ENCODE measurements at regions not wholly inside any gene's neighbourhood (a gene's known extent, or its start where the extent isn't known, plus 50 kb on each side); places are given as distances from the start of the nearest gene placed in this dataset.
A peak's percentile ranks its signal among the peaks of the same experiment; 100 is the strongest.

DNA sequence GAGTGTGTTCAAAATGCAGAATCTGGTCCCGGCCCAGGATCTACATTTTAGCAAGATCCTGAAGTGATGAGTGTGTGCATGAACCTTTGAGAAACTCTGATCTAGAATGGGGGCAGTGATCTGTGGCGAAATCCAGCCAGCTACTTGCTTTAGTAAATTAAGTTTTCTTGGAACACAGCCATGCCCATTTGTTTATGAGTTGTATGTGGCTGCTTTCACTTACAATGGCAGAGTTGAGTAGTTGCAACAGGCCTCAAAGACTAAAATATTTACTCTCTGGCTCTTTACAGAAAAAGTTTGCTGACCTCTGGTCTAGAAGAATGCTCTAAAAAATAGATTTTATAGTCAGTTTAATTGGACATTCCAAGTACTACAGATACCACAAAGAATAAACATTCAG, 588.3 kb downstream of the BNC2 start:
- H3K4me3 Mint-ChIP-seq (ENCODE audit: low read depth), result no peak overlapping the region

DNA sequence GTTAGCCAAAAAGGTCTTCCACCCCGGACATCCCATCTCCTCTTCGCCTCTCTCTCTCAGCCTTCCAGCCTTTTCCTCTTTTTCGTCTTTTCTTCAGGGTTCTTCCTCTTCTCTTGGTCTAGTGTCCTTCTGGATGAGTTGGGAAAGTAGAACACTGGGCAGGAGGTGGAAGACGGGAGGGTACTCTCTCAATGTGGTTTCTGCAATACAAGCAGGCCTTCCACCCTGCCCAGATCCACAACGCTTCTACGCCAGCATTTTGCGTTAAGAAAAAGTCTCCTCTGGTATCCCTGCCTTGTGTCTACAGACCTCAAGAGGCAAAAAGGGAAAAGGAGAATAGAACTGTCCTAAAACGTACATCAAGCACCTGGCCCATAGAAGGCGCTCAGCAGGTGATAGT, 587.8 kb downstream of the BNC2 start:
- H3K27me3 Mint-ChIP-seq, result peaks cover 3% of the 10 kb centered on the region
- H3K4me3 Mint-ChIP-seq (ENCODE audit: low read depth), result no peak overlapping the region
- H3K9me3 Mint-ChIP-seq (ENCODE audit: low read depth), result peaks cover 8% of the 10 kb centered on the region
- TF ChIP-seq, protein P1, sequence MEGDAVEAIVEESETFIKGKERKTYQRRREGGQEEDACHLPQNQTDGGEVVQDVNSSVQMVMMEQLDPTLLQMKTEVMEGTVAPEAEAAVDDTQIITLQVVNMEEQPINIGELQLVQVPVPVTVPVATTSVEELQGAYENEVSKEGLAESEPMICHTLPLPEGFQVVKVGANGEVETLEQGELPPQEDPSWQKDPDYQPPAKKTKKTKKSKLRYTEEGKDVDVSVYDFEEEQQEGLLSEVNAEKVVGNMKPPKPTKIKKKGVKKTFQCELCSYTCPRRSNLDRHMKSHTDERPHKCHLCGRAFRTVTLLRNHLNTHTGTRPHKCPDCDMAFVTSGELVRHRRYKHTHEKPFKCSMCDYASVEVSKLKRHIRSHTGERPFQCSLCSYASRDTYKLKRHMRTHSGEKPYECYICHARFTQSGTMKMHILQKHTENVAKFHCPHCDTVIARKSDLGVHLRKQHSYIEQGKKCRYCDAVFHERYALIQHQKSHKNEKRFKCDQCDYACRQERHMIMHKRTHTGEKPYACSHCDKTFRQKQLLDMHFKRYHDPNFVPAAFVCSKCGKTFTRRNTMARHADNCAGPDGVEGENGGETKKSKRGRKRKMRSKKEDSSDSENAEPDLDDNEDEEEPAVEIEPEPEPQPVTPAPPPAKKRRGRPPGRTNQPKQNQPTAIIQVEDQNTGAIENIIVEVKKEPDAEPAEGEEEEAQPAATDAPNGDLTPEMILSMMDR (IDR thresholded peaks at IDR 0.05; ENCODE audit: unreplicated experiment), result no peak
- no peak for DNase-seq (ENCODE audit: low spot score, unreplicated experiment)
- peaks cover 1% of the 10 kb centered on the region for H3K4me1 Mint-ChIP-seq (ENCODE audit: low read depth)
- no peak overlapping the region for H3K27ac Mint-ChIP-seq
- H3K36me3 Mint-ChIP-seq (ENCODE audit: insufficient read depth), result no peaks in the 10 kb centered on the region

More for the DNA sequence above, 588.3 kb downstream of the BNC2 start:
- peaks cover 8% of the 10 kb centered on the region for H3K9me3 Mint-ChIP-seq (ENCODE audit: low read depth)
- DNase-seq (ENCODE audit: low spot score, unreplicated experiment), result no peak
- TF ChIP-seq, protein P1 (IDR thresholded peaks at IDR 0.05; ENCODE audit: unreplicated experiment), result no peak
- H3K36me3 Mint-ChIP-seq (ENCODE audit: insufficient read depth), result no peaks in the 10 kb centered on the region
- peaks cover 1% of the 10 kb centered on the region for H3K4me1 Mint-ChIP-seq (ENCODE audit: low read depth)
- H3K27me3 Mint-ChIP-seq, result peaks cover 3% of the 10 kb centered on the region
- H3K27ac Mint-ChIP-seq, result no peak overlapping the region

DNA sequence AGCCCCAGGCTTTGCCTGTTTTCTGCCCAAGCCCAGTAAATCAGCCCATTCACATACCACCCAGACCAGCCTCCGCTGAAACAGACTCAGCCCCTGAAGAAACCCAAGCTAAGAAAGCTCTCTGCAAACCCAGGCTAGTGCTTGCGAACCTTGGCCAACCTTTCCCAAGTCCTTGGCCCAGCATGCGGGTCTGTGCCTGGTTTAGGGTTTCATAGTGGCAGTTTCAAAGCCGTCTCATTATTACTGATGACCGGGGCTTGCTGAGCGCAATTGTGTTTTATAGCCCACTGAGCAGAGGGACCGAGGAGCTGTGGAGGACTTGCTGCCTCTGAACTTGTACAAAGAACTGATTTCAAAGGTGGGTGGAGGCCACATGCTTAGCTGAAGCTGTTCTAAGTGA, 584.3 kb downstream of the BNC2 start:
- Mint-ChIP-seq H3K27ac (no peak overlapping the region), H3K9me3 (ENCODE audit: low read depth) (peaks cover 8% of the 10 kb centered on the region), H3K4me3 (ENCODE audit: low read depth) (no peak overlapping the region), H3K27me3 (peaks cover 10% of the 10 kb centered on the region), H3K4me1 (ENCODE audit: low read depth) (no peaks in the 10 kb centered on the region), H3K36me3 (ENCODE audit: insufficient read depth) (no peaks in the 10 kb centered on the region)
- no peak for DNase-seq (ENCODE audit: low spot score, unreplicated experiment)
- TF ChIP-seq, protein P1 (IDR thresholded peaks at IDR 0.05; ENCODE audit: unreplicated experiment), result no peak

DNA sequence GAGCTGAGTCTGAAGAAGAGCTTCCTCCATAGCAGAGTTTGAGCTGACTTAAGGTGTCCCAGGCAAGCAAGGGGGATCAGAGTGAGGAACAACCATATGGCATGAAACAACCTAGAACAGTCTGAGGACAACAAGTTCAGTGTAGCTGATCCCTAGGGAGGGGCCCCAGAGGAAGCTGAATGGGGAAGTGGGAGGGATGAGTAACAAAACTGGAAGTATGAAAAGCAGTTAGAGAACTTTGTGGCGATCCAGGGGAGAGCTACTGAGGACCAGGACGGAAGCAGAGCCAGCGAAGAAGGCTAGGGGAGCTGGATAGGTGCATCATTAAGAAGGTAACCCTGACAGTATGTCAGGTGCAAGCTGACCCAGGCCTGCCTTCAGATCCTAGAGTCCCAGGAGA, 580.8 kb downstream of the BNC2 start:
- H3K36me3 Mint-ChIP-seq (ENCODE audit: insufficient read depth), result no peaks in the 10 kb centered on the region
- H3K9me3 Mint-ChIP-seq (ENCODE audit: low read depth), result peaks cover 5% of the 10 kb centered on the region
- H3K27ac Mint-ChIP-seq, result peak overlapping the region; percentile 5
- no peaks in the 10 kb centered on the region for H3K4me1 Mint-ChIP-seq (ENCODE audit: low read depth)
- peaks cover 7% of the 10 kb centered on the region for H3K27me3 Mint-ChIP-seq
- DNase-seq (ENCODE audit: low spot score, unreplicated experiment), result no peak
- TF ChIP-seq, protein P1 (IDR thresholded peaks at IDR 0.05; ENCODE audit: unreplicated experiment), result no peak
- H3K4me3 Mint-ChIP-seq (ENCODE audit: low read depth), result no peak overlapping the region

DNA sequence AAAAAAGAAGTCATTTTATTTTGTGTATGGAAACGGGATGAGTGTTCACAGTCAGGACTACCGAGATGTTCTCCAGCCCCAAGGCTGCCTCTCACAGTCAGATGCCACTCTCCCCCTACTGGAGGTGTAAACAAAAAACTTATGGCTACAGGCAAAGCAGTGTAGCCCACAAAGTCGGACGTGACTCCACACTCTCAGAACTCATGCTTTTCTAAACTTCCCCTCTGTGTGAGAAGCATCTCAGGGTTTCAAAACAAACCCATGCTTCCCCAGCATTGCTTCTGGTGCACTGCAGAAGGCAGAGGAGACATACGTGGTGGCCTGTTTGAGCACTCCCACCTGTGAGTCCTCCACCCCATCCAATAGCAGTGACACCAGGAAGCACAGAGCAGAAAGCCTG, 580.3 kb downstream of the BNC2 start:
- Mint-ChIP-seq H3K36me3 (ENCODE audit: insufficient read depth) (no peaks in the 10 kb centered on the region), H3K27ac (no peak overlapping the region), H3K4me1 (ENCODE audit: low read depth) (no peaks in the 10 kb centered on the region), H3K4me3 (ENCODE audit: low read depth) (no peak overlapping the region), H3K27me3 (peaks cover 7% of the 10 kb centered on the region), H3K9me3 (ENCODE audit: low read depth) (peaks cover 8% of the 10 kb centered on the region)
- TF ChIP-seq, protein P1 (IDR thresholded peaks at IDR 0.05; ENCODE audit: unreplicated experiment), result no peak
- no peak for DNase-seq (ENCODE audit: low spot score, unreplicated experiment)
